GM21619 (cell line): ENCODE measurements at regions not wholly inside any gene's neighbourhood (a gene's known extent, or its start where the extent isn't known, plus 50 kb on each side); places are given as distances from the start of the nearest gene placed in this dataset.

Source experiments
- ATAC-seq: cut with Tn5 transposase; IDR thresholded peaks from one replicate; pipeline ENCODE4 v1.9.1; 2021; ENCODE audit not compliant: unreplicated experiment

DNA sequence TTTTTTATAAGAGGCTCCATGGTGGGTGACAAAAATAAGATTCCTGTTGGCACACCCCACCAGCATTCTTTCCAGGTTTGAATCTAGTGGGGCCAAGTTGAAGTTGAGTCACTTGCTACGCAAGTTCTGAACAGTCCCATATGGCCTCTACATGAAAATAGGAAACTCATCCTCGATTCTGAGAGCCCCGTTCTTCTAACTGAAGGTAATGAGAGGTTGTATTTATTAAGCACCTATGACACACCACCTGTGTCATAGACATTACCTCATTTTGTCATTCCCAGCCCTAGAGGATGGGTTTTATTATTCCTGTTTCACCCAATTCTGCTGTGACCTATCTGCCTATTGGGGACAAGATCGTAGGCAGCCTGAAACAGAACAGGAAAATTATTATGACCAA is 131.7 kb downstream of the ACTL7B start:
- ATAC-seq: no peak

DNA sequence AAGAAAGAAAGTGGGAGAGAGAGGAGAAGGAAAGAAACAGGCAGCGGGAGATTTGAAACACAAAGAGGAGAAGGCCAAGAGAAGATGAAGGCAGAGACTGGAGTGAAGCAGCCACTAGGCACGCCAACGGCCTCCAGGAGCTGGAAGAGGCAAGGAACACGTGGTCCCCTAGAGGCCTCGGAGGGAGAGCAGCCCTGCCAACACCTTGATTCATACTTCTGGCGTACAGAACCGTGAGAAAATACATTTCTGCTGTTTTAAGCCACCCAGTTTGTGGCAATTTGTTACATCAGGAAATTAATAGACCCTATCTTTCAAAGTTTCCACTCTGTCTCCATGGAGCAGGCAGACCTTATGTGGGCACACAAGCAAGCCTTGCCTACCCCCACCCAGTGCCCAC is 133.4 kb downstream of the ACTL7B start:
- no peak for ATAC-seq

DNA sequence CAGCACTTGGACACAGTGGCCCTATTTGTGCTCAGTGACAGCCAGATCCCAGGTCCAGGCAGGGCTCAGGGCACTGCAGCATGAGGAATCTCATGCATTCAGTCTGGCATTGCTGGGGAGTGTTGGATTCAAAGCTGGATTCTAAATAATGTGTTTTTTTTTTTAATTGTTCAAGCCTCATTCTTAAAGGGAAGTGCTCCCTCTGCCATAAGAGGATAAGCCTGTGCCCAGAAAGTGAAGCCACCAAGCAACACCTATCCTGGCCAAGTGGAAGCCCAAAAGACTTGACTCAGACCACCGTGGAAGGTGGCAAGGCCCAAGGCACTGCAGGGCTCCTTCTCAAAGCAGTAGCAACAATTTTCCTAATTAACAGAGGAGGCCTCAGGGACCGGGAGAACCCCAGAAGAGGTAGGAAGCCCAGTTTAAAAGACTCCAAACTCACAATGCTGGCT is 135.6 kb downstream of the ACTL7B start:
- no peak for ATAC-seq

DNA sequence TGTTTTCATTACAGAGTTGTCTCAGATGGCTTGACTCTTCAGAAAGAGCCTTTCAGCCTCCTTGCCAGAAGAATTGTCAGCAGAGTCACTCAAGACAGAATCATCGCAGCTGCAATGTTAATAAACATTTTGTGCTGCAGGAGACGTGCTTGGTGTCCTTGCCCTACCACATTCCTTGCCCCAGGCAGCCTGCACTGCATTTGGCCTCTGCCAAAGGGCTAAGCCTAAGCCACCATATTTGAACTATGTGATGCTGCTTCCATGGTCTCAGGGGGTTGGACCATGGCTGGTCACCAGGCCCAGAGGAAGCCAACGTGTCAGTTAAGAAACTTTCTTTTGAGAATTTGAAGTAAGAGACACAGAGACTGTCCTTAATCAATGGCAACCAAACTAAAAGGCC is 145.4 kb downstream of the ACTL7B start:
- no peak for ATAC-seq

DNA sequence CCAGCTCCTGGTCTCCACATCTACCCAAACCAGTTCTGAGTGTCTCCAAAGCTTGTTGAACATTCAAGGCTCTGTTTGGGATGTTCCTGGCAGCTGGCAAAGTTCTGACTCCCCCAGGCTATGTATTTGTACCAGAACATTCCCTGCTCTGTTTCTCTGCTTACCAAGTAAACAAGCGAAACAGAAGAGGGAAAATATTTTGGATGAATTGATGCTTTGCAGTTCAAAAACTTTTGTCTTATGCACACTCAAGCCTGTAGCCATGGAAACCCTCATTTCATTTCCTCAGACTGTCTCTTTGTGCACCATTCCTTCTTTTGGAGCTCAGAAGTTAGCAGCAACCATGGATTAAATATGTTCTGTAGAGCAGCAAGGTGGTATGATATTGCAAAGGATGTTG is 145.8 kb downstream of the ACTL7B start:
- ATAC-seq: no peak

DNA sequence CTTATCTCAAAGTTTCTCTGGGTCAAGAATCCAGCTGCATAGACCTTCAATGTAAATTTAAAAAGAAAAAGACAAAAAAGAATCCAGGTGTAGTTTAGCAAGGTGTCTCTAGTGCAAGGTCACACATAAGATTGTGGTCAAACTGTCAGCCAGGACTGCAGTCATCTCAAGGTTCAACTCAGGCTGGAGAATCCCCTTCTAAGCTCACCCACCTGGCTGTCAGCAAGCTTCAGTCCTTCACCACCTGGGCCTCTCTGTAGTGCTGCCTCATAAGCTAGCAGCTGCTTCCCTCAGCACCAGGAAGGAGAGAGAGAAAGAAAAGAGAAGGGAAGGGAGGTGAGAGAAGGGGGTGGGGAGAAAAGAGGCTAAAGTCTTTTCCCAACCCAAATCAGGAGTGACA is 146.7 kb downstream of the ACTL7B start:
- no peak for ATAC-seq

DNA sequence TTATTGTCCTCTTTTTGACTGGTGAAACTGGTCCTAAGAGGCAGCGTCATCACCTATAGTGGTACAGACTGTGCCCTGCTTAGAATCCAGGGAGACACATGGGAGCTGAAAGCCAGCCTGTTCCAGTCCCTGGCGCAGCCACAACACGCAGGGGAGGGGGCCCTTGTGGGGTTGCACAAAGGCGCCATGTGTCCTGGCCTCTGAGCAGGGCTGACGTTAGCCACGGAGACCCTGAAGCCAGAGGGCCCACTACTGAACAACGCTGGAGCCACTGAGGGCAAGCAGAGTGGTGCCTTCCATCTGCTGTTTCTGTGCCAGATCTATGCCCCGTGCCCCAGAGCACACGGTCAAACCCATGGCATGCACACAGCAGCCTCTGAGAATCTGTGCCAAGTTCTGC is 147.3 kb downstream of the ACTL7B start:
- ATAC-seq: no peak

DNA sequence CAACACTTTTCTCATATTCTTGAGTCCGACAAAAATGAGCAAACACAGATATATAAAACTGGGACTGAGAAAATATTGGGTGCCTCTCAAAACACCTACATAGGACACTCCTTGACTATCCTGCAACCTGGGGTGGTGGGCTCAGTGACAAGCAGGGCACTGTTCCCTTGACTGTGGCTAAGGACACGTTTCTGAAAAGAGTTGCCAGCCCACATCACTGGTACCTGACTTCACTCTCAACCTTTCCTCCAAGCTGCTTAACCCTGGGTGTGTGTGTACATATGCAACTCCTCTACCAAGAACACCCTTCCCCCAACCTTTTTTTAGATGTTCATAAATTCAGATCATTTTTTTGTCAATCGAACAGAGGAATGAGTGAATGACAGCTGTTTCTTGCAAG is 148.7 kb downstream of the ACTL7B start:
- no peak for ATAC-seq

DNA sequence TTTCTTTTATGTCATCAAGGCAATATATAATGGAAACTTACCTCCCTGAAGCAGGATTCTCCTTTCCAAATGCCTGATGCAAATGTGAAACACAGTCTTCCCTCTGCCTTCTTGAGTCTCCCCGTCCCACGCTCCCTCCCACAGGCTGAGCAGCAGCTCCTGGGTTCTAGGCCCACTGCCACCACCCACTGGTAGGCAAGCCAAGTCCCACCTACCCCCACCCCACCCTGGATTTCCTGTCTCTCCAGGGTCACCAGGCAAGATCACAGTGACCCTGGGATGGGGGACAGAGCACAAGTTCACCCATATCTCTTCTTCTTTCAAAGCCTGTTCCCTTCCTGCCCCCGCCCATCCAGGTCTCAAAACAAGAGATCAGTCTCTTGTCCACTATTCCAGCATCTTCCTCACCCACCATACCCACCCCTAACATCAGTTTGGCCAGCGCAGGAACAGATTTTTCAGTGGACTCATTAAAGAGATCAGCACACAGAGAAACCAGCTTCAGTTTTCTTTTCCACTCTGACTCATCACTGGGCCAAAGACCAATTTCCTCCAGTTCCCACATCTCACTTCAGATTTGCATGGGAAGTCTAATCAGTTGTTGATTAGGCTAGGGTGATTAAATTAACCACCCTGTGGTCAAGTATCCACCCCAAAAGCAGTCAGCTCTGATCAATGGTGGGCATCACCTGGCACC is 151.5 kb downstream of the ACTL7B start:
- no peak for ATAC-seq

DNA sequence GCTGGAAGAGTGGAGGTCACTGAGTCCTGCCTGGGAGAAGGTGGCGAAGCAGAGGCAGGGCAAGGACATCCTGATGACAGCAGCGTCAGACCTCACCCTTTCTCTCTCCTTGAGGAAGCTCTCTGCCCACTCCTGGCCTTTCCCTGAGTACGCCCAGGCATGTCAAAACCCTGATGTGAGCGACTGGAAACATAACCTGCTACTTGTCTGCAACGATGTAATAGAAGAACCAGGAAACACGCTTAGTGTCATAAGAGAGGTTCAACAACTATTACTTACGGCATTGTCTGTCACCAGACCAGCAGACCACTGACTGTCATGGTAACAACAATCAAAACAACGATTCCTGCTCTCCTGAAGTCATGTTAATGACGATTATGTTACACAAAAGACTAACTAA is 152.4 kb downstream of the ACTL7B start:
- no peak for ATAC-seq

DNA sequence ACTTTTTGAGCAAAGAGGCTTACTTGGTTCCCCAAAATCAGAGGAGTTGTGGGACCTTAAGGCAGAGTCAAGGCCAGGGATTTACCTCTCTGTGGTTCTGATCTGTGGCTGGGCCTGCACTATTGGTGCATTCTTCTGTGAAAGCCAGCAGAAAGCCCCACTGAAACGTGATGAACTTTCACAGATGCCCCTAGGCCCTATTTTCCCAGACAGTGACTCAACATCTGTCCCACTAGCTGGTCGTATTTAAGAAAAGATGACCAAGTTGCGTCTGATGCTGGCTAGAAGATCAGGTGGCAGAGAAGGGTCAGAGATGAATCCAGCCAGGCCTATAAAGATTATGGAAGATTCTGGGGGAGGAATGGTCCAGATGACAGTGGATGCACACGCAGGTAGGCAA is 153.1 kb downstream of the ACTL7B start:
- ATAC-seq: no peak

DNA sequence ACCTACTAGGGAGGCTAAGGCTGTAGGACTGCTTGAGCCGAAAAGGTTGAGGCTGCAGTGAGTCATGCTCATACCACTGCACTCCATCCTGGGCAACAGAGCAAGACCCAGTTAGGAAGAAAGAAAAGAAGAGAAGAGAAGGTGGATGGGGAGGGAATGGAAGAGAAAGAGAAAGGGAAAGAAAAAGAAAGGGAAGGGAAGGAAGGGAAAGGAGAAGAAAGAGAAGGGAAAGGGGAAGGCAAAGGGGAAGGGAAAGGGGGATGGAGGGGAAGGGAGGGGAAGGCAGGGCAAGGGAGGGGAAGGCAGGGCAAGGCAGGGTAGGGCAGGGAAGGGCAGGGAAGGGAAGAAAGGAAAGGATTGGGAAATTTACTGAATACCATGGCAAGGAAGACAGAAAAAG is 157.0 kb downstream of the ACTL7B start:
- ATAC-seq: no peak

DNA sequence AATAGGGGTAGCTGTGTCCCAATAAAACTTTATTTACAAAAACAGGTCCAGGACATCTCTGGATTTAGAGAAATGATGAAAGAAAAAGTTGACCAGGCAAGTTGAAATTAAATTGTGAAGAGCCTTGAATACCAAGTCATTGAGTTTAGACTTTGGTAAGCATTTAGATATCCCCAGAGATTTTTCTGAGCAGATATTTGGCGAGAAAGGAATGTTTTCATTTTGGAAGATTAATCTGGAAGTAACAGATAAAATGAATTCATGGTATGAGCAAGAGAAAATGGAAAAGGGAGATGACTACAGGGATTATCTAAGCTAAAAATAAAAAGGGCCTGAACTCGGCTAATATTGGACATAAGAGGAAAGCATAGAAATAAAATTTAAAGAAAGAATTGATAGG is 157.6 kb downstream of the ACTL7B start:
- ATAC-seq: no peak

DNA sequence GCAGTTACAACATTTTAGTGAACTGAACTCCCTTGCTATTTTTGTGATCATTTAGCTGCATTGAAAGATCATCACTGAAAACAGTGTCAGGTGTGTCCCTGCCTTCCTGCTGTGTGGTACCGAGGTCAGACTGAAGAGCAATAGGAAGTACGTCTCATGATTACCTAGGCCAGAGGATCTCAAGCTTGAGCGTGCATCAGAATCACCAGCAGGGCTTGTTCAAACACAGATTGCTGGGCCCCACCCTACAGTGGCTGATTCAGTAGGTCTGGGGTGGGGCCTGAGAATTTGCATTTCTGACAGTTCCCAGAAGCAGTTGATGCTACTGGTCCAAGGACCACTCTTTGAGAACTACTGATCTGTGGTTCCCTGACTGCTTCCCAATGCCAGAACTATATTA is 159.6 kb downstream of the ACTL7B start:
- no peak for ATAC-seq

DNA sequence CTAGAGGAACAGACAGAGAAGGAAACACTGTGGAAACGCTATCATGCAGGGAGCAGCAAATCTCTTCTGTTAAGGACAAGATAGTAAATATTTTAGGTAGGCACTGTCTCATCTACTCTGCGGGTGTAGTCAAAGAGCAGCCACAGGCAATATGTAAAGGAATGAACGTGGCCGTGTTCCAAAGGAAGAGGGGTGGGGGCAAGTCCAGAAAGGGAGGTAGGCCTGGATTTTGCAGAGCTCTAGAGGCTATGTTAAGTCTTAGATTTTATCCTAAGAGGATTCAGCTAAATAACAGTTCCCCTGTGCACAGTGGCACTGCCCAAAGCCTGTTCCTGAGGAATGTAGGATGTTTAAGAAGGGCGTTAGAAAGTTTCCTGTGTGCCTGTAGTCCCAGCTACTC is 161.6 kb downstream of the ACTL7B start:
- no peak for ATAC-seq

DNA sequence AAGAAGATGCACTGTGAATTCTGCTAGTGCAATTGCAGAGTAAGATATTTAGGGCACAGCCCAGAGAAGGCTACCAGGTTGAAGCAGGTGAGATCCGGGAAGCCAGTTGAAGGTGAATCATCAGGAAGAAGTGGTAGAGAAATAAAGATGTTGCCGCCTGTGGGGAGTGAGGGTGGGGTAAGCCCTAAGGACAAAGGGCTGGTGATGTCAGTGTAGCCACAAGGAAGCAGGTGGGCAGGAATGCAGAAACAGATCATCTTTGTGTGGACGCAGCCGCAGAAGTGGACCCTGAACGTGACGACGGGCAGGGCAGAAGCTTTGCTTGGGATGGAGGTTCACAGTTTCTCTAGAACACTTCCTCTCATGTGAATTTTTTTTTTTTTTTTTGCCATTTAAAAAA is 164.2 kb downstream of the ACTL7B start:
- no peak for ATAC-seq

DNA sequence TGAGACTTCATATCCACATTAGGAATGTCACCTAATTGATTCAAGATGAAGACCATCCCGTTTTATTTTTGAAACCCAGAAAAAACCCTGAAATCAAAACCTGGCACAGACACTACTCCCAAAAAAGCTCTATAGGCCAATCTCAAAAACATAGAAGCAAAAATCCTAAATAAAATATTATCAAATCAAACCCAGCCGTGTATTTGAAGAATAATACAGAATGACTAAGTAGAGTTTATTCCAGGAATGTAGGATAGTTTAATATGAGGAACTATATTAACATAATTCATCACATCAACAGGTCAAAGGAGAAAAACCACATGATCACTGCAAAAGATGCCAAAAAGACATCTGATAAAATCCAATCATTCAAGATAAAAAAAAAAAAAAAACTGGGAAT is 167.1 kb downstream of the ACTL7B start:
- ATAC-seq: no peak

DNA sequence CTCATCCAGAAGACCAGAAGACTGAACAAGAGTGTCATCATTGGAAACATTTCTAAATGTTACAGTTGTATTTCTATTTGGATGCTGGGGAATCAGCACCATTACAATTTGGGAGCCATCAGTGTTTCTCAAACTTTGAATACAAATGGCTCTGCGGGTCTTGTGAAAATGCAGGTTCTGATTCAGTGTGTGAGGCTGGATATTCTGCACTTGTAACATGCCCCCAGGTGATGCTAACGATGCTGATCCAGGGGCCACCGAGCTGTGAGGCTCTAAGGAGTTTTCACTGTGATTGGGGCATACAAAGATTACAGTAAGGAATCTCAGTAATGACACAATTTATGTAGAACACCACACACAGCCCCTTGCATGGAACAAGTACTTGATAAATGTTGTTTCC is 167.7 kb downstream of the ACTL7B start:
- no peak for ATAC-seq

DNA sequence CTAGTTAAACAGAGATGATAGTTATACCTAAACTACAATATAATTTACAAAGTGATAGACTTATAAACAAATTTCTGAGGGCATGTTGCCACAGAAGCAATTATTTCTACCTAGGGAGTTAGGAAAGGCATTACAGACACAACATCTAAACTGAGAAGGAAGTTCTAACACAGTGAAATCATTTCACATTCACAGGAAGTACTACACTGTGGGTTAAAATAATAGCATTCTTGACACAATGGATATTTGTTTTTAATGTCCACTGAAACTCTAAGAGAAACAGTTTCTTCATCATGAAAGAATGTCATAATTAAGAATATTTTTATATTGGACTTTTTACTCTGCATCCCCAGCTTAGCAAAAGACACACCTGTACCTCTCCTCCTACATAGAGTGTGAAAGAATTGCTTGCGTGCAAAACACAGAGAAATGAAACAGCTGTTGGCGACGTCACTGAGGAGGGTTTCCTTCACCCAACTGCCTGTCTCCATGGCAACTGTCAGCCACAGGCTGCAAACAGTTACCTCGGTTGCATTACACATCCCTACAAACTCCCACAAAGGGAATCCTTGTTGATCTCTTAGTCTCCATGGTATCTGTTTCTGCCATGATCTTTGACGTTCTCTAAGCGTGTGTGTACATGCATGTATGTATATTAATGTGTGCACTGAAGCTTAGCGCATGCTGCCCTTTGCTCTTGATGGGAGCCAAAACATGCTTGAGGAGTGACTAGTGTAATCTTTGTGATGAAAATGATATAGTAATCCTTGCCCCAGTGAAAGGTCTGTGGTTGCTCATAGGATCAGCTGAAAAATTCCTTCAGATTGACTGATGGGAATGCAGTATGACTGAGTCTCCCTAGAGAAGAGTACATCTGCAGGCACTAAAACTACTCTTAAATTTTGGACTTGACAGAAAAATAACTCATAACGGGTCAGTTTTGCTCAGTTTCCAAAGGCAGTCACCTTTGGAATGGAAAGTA is 168.5 kb downstream of the ACTL7B start:
- ATAC-seq: no peak

DNA sequence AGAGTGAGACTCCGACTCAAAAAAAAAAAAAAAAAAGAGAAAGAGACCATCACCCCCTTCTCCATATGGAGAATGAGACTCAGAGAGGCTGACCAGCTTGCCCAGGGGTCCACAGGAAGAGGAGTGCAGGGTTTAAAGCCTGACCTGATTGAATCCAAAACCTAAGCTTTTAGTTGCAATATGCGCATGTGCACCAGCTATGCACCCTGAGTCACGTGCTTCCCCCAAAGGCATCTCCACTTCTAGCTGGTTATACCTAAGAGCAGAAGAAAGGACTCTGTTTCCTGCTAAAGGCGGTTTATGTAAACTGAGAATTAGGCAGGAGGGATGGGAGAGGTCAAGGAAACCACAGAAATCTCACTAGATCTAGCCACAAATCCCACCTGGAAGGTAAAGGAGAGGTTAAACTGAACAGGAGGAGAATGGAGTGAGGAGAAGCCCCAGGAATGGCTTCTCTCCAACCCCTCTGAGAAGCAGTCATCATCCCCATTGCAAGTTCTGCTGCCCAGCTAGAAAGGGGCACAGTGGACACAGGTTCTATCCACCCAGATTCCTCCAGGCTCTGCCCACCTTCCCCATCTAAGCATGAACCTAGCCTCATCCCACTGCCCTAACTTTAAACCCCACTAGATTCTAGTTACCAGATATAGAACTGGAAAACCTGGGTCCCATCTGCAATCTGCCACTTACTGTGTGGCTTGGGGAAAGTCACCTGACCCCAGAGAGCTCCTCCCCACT is 171.3 kb downstream of the ACTL7B start:
- ATAC-seq: no peak

DNA sequence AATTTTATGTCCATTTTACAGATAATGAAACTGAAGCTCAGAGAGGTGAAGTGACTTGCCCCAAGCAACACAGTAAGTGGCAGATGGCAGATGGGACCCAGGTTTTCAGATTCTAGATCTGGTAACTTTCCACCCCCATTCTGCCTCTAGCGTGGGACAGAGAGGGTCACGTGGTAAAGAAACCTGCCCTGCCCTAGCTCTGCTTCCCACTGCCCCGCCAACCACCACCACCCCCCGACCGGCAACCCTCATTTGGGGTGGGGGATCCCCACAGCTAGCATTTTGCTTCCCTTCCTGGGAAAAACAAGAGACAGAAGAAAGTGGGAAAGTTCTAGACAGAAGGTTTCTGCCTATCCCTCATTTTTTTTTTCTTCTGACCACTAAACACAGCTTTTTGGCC is 172.5 kb downstream of the ACTL7B start:
- no peak for ATAC-seq
